SW 1271 (cell line): ENCODE measurements at regions not wholly inside any gene's neighbourhood (a gene's known extent, or its start where the extent isn't known, plus 50 kb on each side); places are given as distances from the start of the nearest gene placed in this dataset.
"Not testable (repeated sequence)": the region's sequence is repeated elsewhere in the genome, so short reads cannot be mapped to it uniquely, and the experiment has no call there.

Source experiments
- DNase-seq, 2 experiments: peaks; one replicate each; lab custom pipeline; 2025; lab: John Stamatoyannopoulos, UW

DNA sequence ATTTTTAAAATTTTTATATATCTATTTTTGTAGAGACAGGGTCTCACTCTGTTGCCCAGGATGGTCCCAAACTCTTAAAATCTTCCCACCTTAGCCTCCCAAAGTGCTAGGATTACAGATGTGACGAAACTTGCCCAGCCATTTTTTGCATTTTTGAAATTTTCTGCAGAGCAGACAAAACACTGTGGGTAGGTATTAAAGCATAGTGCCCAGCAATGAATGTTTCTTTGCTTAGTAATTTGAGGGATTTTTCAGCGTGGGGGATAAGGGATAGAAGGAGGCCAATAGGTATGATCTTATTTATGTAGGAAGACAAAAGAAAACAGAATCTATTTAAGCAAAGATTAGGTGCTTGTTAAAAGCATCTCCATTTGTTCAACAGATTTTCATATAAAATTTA is 446.8 kb upstream of the DPH6 start:
- no peak for DNase-seq

- DNase-seq = no peak
Observed at GRCh38 chr15:35993196-35993595, 447.2 kb upstream of the DPH6 start.

GRCh38 chr15:35994876-35995275 is 448.9 kb upstream of the DPH6 start:
- no peak for DNase-seq

GRCh38 chr15:35998663-35999602 is 453.0 kb upstream of the DPH6 start:
- DNase-seq = no peak

DNA sequence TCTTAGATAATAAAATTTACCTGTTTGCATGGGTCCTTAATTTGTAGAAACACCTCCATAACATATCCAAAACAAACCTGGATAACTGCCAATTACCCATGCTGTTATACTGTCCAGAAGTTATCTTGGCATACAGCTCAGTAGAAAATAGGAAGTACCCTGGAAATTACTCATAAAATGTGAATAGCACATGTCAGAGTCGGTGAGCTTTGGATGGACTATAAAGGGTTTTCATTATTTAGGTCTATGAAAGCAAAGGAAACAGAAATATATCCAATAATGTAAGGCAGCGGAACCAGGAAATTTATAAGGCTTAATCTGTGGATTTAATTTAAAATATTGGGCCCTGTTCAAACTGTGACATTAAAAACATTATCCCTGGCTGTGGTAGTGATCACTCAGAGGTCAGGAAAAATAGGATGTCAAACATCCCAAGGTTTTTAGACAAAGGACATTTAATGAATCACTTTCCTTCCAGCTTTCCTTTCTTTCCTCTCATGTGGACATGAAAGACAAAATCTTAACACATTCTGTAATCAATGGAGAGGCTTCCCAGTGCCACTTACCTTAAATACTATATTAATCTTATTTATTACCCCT is 459.0 kb upstream of the DPH6 start:
- DNase-seq = no peak

GRCh38 chr15:36005542-36005941 is 459.6 kb upstream of the DPH6 start:
- DNase-seq = no peak

- DNase-seq = no peak
Observed at GRCh38 chr15:36007699-36008098, 461.7 kb upstream of the DPH6 start.

- no peak for DNase-seq
Observed at GRCh38 chr15:36008719-36009118, 462.8 kb upstream of the DPH6 start.

- no peak for DNase-seq
Observed at GRCh38 chr15:36024031-36024688, 478.2 kb upstream of the DPH6 start.

GRCh38 chr15:36026627-36027283 is 480.8 kb upstream of the DPH6 start:
- no peak for DNase-seq

DNA sequence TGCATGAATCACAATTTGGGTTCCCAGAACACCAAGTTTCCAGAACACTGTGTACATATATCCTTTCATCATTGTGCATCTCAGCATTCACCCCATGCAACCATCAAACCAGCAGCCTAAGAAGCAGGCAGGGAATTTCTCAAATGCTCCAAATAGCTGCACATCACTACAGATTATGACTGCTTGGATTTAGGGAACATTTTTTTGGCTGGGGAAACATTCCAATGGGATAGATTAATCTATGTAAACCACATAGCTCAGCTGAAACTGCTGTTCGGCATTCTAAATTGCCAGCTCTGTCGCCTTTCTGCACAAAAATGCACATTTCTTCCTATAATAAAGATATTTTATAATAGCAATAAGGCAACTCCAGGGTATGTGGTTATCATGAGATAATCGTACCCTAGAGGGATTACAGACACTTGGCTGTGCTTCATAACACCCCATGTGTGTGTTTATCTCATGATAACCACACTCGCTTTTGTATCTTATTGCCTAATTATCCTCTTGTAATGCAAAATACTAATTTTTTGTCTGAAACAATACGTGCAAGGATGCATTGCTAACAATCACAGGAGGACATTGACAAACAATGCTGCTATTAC is 483.7 kb upstream of the DPH6 start:
- DNase-seq = no peak

DNA sequence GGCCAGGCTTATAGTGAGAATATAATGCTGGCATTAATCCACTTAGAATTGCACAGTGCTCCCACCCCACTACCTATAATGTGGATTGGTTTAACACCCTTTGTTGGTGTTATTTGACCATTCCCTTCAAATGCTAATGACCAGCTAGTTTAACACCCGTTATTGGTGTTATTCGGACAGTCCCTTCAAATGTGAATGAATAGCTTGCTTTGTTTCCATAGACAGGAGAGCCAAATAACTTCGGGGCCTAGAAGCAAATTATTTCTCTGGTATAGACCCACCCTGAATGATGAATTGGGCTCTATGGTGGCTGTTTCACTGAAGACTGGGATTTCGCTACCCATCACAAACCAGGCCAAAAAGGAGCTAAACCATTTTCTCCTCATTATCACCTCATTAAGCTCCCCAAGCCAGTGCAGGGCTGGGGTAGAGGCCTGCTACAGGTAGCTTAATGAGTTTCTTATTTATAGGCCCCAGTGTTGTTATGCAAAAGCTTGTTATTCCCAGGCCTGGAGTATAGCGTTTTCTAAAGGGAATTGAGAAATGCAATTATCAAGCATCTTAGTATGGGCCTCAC is 494.1 kb upstream of the DPH6 start:
- DNase-seq = no peak

- DNase-seq = not testable (repeated sequence)
Observed at GRCh38 chr15:36047018-36047716, 501.2 kb upstream of the DPH6 start.

DNA sequence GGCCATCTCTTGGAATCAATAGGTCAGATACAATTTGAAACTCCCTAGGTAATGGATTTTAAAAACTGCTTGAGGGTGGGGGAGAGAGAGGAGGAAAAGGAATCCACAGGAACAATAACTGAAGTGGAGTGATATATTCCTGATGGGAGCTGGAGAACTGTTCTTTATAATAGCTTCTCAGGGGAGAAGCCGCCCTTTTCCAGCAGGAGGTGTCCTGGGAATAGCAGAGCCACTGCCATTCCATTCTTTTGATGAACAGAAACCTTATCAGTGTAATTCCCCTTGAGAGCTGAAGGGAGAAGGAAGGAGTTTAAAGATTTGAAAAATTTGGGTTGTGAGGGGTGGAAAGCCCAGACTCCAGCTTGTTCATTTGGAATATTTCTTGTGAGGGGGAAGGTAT is 504.9 kb upstream of the DPH6 start:
- no peak for DNase-seq

- DNase-seq = not testable (repeated sequence)
Observed at GRCh38 chr15:36052641-36053040, 506.7 kb upstream of the DPH6 start.

- DNase-seq = no peak
Observed at GRCh38 chr15:36053746-36054145, 507.8 kb upstream of the DPH6 start.

DNA sequence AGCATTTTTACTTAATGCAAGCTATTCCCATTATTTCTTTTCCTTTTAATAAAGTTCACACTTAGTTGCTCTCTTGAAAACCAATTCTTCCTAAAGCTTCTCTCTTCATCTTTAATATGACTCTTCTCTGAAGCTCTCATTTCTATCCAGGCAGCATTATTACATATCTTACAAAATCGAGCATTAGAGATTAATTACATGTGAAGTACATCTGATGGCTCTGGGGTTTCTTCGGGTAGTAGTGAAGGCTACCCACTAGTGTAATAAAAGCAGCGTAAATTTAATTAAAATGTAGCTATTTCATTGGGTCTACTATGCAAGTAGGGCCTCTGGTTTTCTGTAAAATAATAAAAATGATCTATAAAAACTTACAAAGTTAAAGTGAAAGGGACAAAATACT is 513.6 kb upstream of the DPH6 start:
- DNase-seq = no peak

DNA sequence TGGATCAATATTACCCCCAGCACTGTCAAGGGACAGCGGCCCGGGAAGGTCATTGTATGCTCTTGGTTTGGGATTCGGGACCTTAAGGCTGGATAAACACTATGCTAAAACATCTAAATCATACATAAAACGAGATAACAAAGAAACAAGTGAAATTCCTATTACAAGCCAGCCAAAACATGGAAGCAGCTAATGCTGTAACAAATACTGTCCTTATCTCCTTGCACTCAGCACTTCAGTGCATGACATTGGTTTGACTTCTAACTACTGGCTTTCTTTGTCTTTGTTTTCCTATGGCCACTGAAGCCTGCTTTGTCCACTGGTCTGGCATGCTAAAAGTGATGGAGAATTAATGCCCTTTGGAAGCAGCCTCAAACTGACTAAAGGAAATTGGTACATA is 516.4 kb upstream of the DPH6 start:
- DNase-seq = no peak

- no peak for DNase-seq
Observed at GRCh38 chr15:36066757-36067156, 512.7 kb upstream of the CDIN1 start.

DNA sequence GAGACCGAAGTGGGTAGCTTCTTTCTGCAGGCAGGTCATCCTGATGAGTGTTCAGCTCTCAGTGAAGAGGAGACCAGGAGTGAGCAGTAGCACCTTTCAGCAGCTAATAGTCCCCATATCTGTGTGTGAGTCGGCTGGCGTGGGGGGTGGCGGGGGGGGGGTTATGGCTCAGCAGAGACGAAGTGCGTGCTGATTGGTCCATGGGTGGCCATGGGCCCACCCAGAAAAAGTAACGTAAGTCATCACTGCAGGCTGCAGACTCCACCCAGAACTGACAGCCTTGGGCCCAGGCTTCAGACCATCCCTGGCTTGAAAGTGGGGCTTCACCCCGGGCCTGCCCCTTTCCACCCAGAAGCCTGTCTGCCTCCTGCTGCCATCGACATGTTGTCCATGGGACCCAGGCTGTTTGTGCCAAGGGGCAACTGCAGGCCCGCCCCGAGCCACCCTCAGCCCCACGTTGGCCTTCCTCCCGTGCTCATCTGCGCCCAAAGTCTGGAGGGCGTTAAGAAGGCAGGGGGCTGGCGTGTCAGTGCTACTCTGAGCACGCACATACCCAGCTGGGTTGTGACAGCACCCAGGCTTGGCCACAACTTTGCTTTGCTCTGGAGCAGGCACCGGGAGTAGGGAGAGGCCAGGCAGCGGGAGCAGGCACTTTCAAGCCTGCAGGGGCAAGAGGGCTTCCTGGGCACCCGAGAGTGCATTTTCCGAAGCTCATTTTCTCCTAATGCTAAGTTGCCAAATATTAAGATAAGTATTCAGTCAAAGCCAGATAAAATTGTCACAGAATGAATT is 511.7 kb upstream of the CDIN1 start:
- DNase-seq = no peak
